H4 (cell line): ENCODE measurements at regions not wholly inside any gene's neighbourhood (a gene's known extent, or its start where the extent isn't known, plus 50 kb on each side); places are given as distances from the start of the nearest gene placed in this dataset.

Experiments used
- DNase-seq: peaks from one replicate; pipeline ENCODE4 v3.0.0-alpha.2; 2015; ENCODE audit warnings: low spot score

- DNase-seq, result peak; percentile 20
Measured at GRCh38 chr1:95167503-95167902, 50.3 kb downstream of the TLCD4 start.

GRCh38 chr1:95168028-95168427 is 50.9 kb downstream of the TLCD4 start:
- DNase-seq, result no peak

GRCh38 chr1:95168761-95169351 is 51.7 kb downstream of the TLCD4 start:
- no peak for DNase-seq

DNA sequence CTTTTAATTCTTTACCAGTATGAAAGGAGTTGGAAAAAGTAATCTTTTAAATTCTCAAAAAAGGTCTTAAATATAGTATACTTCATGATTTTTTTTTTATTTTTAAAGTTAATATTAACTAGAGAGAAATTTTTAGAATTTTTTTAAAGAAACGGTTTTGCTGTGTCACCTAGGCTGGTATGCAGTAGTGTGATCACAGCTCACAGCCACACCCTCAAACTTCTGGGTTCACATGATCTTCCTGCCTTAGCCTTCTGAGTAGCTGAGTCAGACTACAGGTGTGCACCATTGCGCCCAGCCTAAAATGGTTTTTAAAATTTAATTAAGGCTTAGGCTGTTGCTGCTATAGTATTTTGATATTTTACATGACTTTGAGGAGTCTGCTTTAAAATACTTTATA is 52.4 kb downstream of the TLCD4 start:
- DNase-seq, result peak; percentile 55

GRCh38 chr1:95171270-95172245 is 54.4 kb downstream of the TLCD4 start:
- DNase-seq, result no peak

DNA sequence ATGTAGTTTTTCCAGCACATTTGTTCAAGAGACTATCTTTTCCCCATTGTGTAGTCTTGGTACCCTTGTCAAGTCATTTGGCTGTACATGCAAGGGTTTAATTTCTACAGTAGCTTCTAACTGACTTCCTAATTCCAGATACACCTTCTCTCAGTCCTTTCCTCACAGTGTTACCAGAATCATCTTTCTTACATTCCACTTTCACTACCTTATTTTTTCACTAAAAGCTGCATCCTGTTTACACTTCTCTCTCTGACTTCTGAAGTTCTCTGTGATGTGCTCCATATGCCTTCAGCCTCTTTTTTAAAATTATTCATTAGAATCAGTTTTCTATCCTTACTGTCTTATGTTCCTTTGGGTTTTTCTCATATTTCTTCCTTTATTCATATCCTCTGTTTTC is 57.1 kb upstream of the RWDD3 start:
- DNase-seq, result no peak

DNA sequence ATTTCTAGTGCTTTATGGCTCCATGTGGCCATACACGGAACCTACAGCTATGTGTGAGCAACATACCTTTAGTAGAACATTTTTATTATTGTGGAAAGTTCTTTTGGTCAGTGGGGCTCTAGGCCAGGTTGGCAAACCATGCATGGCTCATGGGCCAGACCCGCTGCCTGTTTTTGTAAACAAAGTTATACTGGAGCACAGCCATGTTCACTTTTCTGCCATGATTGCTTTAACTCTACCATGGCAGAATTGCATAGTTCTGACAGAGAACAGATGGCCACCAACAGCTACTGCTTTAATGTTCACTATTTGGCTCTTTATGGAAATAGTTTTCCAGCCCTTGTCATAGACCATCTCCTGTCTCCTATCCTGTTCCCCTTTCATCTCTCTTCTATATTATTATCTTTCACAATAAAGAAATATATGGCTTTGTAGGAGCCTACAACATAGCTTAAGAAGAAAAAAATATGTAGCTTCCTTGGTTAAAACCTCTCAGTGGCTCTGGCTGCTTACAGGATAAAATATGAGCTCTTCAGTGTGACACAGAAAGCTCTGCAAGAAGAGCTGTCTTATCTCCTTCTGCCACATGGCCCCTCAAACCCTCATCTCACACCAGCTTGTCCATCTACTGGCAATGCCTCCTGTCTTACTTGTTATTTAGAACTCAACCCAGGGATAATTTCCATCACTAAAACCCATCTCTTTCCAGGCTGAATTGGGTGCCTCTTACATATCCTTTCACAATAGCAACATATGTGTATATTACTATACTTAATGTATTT is 54.6 kb upstream of the RWDD3 start:
- DNase-seq, result no peak

- DNase-seq, result no peak
Measured at GRCh38 chr1:95180371-95180770, 53.6 kb upstream of the RWDD3 start.

- DNase-seq, result no peak
Measured at GRCh38 chr1:95181096-95181495, 52.9 kb upstream of the RWDD3 start.

DNA sequence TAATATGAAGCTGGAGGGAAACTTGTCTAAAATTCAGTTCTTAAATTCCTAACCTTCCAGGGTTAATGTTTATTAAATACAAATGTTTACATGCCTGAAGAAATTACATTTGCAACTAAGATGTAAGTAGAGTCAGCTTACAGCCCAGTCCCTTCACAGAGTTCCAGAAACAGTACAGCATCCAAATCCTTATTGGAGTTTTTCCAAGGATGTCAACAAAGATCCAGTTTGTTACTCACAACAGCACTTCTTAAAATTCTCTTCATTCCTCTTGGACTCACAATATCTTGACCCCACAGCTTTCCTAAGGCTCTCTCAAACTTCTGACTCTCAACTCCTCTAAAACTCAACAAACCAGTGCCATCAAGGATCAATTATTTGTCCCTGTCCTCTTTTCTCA is 50.1 kb upstream of the RWDD3 start:
- no peak for DNase-seq
